GM12872 (cell line): ENCODE measurements at regions not wholly inside any gene's neighbourhood (a gene's known extent, or its start where the extent isn't known, plus 50 kb on each side); places are given as distances from the start of the nearest gene placed in this dataset.

Source experiments
- TF ChIP-seq, protein P1 (sequence below): IDR thresholded peaks from 3 replicates; pipeline ENCODE4 v1.5.1; 2011; ENCODE audit warnings: low read depth, mild to moderate bottlenecking, low read length, moderate library complexity; ENCODE audit not compliant: insufficient read depth

DNA sequence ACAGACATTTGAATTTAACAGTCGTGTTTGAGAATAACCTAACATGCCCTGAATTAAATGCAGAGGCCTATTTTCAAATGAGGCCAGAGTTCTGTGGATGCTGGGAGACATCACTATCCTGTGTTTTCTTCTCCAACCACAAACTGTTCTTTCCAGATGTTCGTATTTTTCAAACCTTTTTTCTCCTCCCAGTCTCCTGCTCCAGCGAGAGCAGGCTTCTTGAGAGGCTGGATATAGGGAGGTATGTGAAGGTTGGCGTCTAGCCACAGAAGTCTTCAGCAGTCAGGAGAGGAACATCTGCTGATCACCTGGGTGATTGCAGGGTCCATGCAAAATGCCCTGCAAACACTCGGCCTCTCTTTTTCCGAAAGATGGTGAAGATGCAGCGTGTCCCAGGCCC lies 126.3 kb downstream of the C11orf91 start:
- TF ChIP-seq, protein P1, sequence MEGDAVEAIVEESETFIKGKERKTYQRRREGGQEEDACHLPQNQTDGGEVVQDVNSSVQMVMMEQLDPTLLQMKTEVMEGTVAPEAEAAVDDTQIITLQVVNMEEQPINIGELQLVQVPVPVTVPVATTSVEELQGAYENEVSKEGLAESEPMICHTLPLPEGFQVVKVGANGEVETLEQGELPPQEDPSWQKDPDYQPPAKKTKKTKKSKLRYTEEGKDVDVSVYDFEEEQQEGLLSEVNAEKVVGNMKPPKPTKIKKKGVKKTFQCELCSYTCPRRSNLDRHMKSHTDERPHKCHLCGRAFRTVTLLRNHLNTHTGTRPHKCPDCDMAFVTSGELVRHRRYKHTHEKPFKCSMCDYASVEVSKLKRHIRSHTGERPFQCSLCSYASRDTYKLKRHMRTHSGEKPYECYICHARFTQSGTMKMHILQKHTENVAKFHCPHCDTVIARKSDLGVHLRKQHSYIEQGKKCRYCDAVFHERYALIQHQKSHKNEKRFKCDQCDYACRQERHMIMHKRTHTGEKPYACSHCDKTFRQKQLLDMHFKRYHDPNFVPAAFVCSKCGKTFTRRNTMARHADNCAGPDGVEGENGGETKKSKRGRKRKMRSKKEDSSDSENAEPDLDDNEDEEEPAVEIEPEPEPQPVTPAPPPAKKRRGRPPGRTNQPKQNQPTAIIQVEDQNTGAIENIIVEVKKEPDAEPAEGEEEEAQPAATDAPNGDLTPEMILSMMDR, result no peak

DNA sequence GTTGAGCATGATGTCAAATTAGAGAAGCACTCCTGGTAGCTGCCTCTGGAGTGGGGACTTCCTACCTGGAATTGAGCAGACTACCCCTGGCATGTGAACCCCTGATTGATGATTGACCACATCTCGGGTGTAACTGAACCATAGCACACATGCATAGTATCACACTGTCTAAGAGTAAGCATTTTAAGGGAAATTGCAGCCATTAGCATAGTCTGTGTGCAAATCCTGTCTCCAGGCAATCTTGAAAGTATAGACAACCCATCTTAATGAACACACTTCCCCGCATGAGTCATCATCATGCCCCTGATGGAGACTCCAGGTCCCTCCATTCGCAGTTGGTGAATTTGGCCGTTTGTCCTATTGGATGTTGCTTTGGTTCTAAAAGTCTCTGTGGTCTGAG lies 131.3 kb downstream of the C11orf91 start:
- TF ChIP-seq, protein P1, result no peak

DNA sequence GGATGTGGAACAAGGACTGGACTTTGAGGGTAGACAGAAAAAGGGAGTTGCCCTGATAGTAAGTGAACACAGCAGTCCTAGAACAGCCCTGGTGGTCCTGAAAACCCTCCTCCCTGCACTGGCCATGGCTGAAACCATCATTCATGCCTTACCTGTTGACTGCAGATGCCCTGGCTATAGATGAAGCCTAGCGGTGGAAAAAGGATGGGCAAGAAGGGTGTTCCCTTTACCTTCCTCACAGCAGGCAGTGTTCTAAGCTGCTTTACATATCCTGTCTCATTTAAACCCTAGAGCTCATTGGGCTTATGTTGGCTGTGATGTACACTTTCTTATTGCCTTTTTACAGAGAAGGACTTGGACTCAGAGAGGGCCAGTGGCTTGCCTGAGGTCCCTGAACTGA lies 133.6 kb downstream of the C11orf91 start:
- TF ChIP-seq, protein P1, result no peak

DNA sequence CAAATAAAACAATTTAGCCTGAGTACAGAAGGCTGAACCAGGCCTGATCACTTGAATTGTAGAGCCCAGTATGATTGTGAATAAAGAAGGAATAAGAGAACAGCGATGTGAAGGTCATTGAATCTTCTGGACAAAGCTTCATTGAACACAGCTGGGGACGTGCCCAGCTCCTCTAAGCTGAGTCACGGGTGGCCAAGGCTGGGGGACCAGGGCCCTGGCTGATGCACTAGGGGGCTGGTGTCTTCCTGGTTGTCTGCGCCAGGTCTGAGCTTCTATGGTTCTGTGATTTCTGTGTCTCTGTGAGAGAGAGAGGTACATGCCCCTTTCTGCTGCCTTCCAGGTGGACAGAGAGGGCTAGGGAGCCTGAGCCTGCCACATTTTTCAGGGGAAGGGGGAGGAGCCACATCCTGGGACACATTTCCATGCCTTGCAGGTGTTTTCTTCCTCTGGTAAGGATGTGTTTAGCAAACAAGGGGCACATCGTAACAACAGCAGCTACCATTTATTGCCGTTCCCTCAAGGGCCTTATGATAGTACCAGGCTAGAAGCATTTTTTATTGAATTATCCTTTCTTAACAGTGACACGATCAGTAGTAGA lies 135.7 kb downstream of the C11orf91 start:
- TF ChIP-seq, protein P1, result no peak

DNA sequence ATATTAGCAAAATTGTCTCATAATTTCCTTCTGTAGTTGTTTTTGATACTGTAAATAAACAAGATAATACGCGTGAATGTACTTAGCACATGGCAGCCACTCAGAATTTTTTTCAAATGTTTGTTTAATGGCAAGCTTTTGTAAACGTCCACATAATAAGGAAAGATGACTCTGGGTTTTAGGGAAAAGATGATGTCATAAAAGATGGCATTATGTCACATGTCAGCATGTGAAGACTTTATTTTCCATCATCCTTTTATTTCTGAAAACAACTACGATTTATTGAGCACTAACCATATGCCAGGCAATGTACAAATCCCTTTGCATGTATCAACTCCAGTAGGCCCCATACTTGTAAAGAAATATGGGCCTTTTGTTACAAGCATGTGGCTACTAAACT lies 139.9 kb downstream of the C11orf91 start:
- TF ChIP-seq, protein P1, result no peak

DNA sequence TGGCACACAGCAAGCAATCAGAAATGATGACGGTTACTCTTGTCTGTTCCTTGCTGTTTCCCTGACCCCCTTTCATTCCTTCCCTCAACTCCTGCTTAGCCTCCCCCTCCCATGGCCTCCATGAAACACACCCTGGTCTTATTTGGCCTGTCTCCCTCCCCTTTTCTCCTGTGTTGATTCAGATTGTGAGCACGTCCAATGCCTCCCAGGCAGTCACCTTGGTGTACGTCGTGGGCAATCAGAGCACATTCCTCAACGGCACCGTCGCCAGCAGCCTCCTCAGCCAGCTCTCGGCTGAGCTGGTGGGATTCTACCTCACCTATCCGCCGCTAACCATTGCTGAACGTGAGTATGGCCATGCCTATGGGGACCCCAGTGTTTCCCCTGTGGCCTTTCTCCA lies 141.1 kb downstream of the C11orf91 start:
- TF ChIP-seq, protein P1, result no peak

DNA sequence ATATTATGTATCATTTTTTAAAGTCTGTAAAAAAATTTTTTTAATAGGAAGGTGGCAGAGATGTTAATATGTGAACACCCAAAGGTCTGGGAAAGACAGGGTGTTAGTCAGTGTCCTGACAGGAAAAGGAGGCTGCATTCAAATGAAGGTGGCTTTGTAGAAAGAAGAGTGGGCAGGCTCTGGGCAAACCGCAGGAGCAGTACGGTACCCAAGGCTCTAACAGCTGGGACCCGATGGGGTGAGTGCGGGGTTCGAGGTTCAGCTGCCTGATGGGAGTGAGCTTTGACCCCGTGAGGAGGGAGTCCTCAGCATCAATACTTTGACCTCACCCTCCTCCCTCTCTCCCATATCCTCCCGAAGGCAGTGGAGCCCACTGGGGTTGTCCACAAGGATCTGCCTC lies 142.5 kb downstream of the C11orf91 start:
- TF ChIP-seq, protein P1, result no peak
